Smooth muscle cell (in vitro differentiated cells): ENCODE measurements at regions not wholly inside any gene's neighbourhood (a gene's known extent, or its start where the extent isn't known, plus 50 kb on each side); places are given as distances from the start of the nearest gene placed in this dataset.

Experiments used
- DNase-seq: peaks from one replicate; lab custom pipeline; 2025; ENCODE audit not compliant: unreplicated experiment; lab: John Stamatoyannopoulos, UW
- H2AFZ ChIP-seq: fragments of 200-600 bp; sonication (generic); 2 replicates; pipeline ENCODE4 v1.6.0; 2016; ENCODE audit warnings: antibody characterized with exemption, low read depth, mild to moderate bottlenecking
- H3F3A ChIP-seq: fragments of 200-600 bp; sonication (generic); 2 replicates; pipeline ENCODE4 v1.6.0; 2017; ENCODE audit warnings: antibody characterized with exemption, low read depth
- H3K27ac ChIP-seq: fragments of 200-600 bp; sonication (generic); 2 replicates; pipeline ENCODE4 v1.5.1; 2016; ENCODE audit warnings: low read depth, mild to moderate bottlenecking
- H3K27me3 ChIP-seq: fragments of 200-600 bp; sonication (generic); 2 replicates; pipeline ENCODE4 v1.6.1; 2016; ENCODE audit warnings: low read depth, mild to moderate bottlenecking
- H3K36me3 ChIP-seq: fragments of 200-600 bp; sonication (generic); 2 replicates; pipeline ENCODE4 v1.5.1; 2016; ENCODE audit warnings: low read depth
- H3K4me1 ChIP-seq: fragments of 200-600 bp; sonication (generic); 2 replicates; pipeline ENCODE4 v1.5.1; 2016; ENCODE audit warnings: low read depth
- H3K4me2 ChIP-seq: fragments of 200-600 bp; sonication (generic); 2 replicates; pipeline ENCODE4 v1.6.0; 2016; ENCODE audit warnings: mild to moderate bottlenecking
- H3K4me3 ChIP-seq: fragments of 200-600 bp; sonication (generic); 2 replicates; pipeline ENCODE4 v1.5.1; 2016; ENCODE audit warnings: mild to moderate bottlenecking
- H3K79me2 ChIP-seq: fragments of 200-600 bp; sonication (generic); 2 replicates; pipeline ENCODE4 v1.6.0; 2016; ENCODE audit warnings: low read depth, mild to moderate bottlenecking
- H3K9ac ChIP-seq: fragments of 200-600 bp; sonication (generic); 2 replicates; pipeline ENCODE4 v1.6.0; 2016; ENCODE audit warnings: low read depth
- H3K9me3 ChIP-seq: fragments of 200-600 bp; sonication (generic); replicated peaks from 2 replicates; pipeline ENCODE4 v1.5.1; 2016; ENCODE audit warnings: low read depth
- H4K20me1 ChIP-seq: fragments of 200-600 bp; sonication (generic); 2 replicates; pipeline ENCODE4 v1.6.0; 2016; ENCODE audit warnings: low read depth
- CTCF ChIP-seq: fragments of 200-600 bp; sonication (generic); IDR thresholded peaks from 2 replicates; pipeline ENCODE4 v1.5.1; 2017; ENCODE audit warnings: borderline replicate concordance, mild to moderate bottlenecking, antibody characterized with exemption; ENCODE audit not compliant: insufficient read depth, poor library complexity, severe bottlenecking
- WGBS: methylation state at CpG from one replicate; pipeline ENCODE4 v1.1.7; 2016; ENCODE audit warnings: low lambda C conversion rate; 5-methylcytosine and 5-hydroxymethylcytosine counted together

GRCh38 chr5:158099571-158100105 is 240.7 kb upstream of the CLINT1 start:
- Histone ChIP-seq H4K20me1 (no peaks in the 10 kb centered on the region), H3K9me3 (no peaks in the 10 kb centered on the region), H3F3A (no peaks in the 10 kb centered on the region), H3K4me1 (no peaks in the 10 kb centered on the region), H3K4me2 (no peak overlapping the region), H3K36me3 (no peaks in the 10 kb centered on the region), H3K27me3 (no peaks in the 10 kb centered on the region), H3K79me2 (no peaks in the 10 kb centered on the region), H3K27ac (no peak overlapping the region), H3K9ac (no peak overlapping the region), H3K4me3 (no peak overlapping the region), H2AFZ (no peak overlapping the region)
- no peak for TF ChIP-seq CTCF
- WGBS, result 82% methylated on average over 12 of the region's 12 CpGs
- no peak for DNase-seq

GRCh38 chr5:158096835-158097234 is 237.9 kb upstream of the CLINT1 start:
- Histone ChIP-seq H3K27me3 (no peaks in the 10 kb centered on the region), H3K9ac (no peak overlapping the region), H3K27ac (no peak overlapping the region), H3F3A (no peaks in the 10 kb centered on the region), H3K36me3 (no peaks in the 10 kb centered on the region), H3K9me3 (no peaks in the 10 kb centered on the region), H4K20me1 (no peaks in the 10 kb centered on the region), H3K4me3 (no peak overlapping the region), H2AFZ (no peak overlapping the region), H3K4me1 (no peaks in the 10 kb centered on the region), H3K4me2 (no peak overlapping the region), H3K79me2 (no peaks in the 10 kb centered on the region)
- TF ChIP-seq CTCF, result no peak
- WGBS, result 100% methylated on average over 1 of the region's 1 CpG
- no peak for DNase-seq

GRCh38 chr5:158086856-158087255 is 227.9 kb upstream of the CLINT1 start:
- Histone ChIP-seq H3F3A (no peaks in the 10 kb centered on the region), H3K36me3 (no peaks in the 10 kb centered on the region)
- TF ChIP-seq CTCF, result no peak

GRCh38 chr5:158084292-158084691 is 225.3 kb upstream of the CLINT1 start:
- WGBS, result 68% methylated on average over 4 of the region's 4 CpGs
- no peaks in the 10 kb centered on the region for H3K79me2 ChIP-seq
- H3K27me3 ChIP-seq, result peaks cover 4% of the 10 kb centered on the region
- no peak overlapping the region for H3K4me2 ChIP-seq
- H2AFZ ChIP-seq, result no peak overlapping the region
- H4K20me1 ChIP-seq, result no peaks in the 10 kb centered on the region
- DNase-seq, result no peak
- no peak for TF ChIP-seq CTCF
- no peak overlapping the region for H3K4me3 ChIP-seq
- no peaks in the 10 kb centered on the region for H3F3A ChIP-seq
- H3K27ac ChIP-seq, result no peak overlapping the region
- no peaks in the 10 kb centered on the region for H3K9me3 ChIP-seq
- no peaks in the 10 kb centered on the region for H3K36me3 ChIP-seq
- H3K4me1 ChIP-seq, result no peaks in the 10 kb centered on the region
- H3K9ac ChIP-seq, result no peak overlapping the region

More at GRCh38 chr5:158086856-158087255, 227.9 kb upstream of the CLINT1 start:
- Histone ChIP-seq H3K9ac (no peak overlapping the region), H2AFZ (no peak overlapping the region), H3K27me3 (peaks cover 4% of the 10 kb centered on the region), H3K4me3 (no peak overlapping the region), H3K79me2 (no peaks in the 10 kb centered on the region), H3K9me3 (no peaks in the 10 kb centered on the region), H3K4me2 (no peak overlapping the region), H4K20me1 (no peaks in the 10 kb centered on the region), H3K27ac (no peak overlapping the region), H3K4me1 (no peaks in the 10 kb centered on the region)
- DNase-seq, result no peak
- WGBS, result 57% methylated on average over 3 of the region's 3 CpGs
